SKM-1 treated with dmso at 0.1 percent for 144 hours (cell line): ENCODE measurements at regions not wholly inside any gene's neighbourhood (a gene's known extent, or its start where the extent isn't known, plus 50 kb on each side); places are given as distances from the start of the nearest gene placed in this dataset.
"Not testable (repeated sequence)": the region's sequence is repeated elsewhere in the genome, so short reads cannot be mapped to it uniquely, and the experiment has no call there.

ENCODE experiments used
- DNase-seq: peaks from one replicate; lab custom pipeline; 2025; ENCODE audit not compliant: unreplicated experiment; lab: John Stamatoyannopoulos, UW

DNA sequence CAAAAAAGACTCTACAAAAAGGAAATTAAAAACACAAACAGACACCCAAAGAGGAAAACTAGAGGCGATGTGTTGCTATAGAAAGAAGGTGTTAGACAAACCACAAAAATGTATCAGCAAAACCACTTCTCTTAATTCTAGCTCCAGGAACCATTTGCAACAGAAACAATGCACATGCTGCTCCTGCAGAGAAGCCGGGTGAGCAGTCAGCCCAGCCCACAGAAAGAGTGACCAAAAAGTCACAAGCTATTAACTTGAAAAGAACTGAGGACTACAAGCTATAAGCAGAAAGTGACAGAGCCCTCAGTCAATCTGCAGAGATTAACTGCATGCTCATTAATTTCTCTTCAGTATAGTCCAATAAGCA lies 96.2 kb upstream of the KLHL13 start:
- peak; percentile 20 for DNase-seq

DNA sequence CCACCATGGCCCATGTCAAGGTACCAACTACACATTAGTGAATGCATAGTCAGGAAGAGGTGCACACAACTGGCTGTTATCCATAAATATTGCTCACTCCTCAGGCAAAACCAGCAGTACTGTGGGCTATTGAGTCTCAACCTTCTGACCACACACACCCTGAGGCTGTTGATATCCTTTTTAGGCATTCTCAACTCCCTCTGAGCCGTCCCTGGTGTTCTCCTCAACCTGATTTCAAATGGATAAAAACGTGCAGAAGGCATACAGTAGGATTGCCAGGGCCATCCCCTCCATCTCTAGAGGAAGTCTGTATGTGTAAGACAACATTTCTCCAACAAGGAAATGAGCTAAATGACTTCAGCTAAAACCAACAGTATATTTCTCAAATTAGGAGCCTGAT lies 98.7 kb upstream of the KLHL13 start:
- no peak for DNase-seq

- no peak for DNase-seq
These were observed 99.5 kb upstream of the KLHL13 start for GRCh38 chrX:118216087-118216486.

DNA sequence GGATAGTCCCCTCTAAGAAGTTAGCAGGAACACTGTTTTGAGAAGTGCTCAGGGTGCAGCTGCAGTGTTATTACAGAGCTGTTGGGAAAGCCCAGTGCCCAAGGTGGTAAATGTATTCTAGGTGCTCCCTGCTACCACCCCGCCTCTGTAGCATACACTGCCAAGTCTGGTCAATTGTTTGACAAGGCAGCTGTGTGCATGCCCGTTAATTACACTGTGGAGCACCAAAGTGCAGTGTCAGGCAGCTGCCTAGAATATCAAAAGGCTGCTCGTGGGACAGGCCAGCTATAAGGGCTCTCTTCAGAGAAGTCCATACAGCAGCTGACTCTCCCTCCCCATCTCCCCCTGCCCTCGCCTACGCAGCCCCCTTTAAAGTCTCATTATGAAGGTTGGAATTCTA lies 99.9 kb upstream of the KLHL13 start:
- no peak for DNase-seq

DNA sequence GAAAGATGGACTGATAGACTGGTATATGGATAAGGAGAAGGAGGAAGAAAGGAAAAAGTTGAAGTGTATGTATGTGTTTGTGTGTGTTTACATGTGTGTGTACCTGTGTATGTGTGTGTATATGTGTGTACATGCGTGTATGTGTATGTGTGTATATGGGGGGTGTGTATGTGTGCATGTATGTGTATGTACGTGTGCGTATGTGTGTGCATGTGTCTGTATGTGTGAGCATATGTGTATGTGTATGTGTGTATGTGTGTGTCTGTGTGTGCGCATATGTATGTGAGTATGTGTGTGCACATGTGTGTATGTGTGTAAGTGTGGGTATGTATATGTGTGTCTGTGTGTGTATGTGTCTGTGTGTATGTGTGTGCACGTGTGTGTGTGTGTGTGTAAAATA lies 101.5 kb upstream of the KLHL13 start:
- DNase-seq, result no peak

DNA sequence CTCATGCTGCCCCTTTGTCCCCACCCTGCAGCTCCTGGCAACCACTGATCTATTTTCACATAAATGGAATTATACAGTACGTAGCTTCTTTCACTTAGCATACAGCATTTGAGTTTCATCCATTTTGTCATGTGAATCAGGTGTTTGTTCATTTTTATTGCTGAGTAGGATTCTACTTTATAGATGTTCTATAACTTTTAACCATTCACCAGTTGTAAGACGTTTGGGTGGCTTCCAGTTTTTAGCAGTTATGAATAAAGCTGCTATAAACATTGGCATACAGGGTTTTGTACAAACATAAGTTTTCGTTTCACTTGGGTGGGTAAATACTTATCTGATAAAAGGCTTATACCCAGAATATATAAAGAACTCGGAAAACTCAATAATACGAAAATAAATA lies 102.3 kb upstream of the KLHL13 start:
- no peak for DNase-seq

- DNase-seq, result no peak
These were observed 103.3 kb upstream of the KLHL13 start for GRCh38 chrX:118219866-118220265.

DNA sequence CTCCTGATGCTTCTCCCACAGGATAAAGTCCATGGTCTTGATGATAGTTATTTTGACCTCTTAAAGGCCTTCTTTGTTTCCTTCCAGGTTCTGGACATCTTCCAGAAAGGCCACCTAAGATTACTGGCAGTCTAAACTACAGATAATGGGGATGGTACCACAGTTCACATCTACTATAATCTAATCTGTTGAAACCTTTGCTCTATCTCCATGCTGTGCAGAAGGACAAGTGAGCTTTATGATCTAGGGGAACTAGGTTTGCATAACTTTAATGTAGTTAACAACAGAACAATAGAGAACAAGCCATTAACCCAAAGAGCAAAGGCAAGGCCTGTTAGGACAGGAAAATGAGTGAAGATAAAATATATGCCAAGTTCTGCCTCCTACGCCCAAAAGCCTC lies 103.9 kb upstream of the KLHL13 start:
- no peak for DNase-seq

DNA sequence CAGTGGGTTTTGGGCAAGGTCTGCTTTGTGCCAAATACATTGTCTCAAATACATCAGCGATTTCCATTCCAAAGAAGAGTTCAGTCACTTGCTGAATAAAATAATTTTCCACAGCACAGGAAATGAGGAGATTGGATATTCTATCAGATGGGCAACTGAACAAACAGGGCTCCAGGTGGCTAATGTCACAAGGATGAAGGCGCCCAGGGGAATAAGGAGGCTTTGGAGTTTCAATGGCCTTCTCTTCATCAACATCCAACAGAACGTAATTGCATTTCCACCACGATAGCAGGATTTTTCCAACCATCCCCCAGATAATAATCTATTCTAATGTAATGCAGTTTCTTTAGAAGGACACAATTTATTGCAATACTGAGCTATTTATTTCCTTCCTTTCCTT lies 104.7 kb upstream of the KLHL13 start:
- no peak for DNase-seq

DNA sequence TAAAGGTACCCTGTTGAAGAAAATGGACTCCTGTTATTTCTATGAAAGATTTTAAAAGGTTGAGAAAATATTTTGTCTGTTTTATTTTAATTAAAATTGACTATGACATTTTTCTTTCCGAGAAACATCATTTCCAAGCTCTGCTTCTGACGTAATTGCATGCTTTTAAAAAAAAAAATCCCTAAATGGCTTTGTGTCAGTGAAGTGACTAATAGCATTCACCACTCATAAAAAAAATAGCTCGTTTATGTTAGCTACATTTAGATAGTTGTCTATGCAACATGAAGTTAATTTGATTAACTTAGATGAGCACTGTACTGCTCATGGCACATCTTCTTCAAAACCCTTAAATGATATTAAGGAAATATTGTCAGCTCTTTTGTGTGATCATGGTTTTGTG lies 105.1 kb upstream of the KLHL13 start:
- DNase-seq, result no peak

DNA sequence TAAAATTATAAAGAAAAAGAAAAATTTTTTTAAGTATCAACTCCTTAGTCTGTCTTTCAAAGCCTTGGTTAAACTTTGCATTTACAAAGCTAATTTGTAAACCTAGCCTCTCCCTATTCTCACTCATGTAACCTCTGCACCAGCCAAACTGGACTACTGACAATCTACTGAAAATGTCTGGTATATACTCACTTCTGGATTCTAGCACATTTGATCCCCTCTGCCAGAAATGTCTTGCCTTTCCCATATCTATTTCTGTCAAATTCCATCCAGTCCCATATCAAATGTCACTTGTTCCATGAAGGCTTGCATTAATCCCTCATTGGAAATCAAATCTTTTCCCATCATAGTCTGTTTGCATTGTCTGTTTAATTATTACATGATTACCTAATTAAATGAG lies 105.8 kb upstream of the KLHL13 start:
- DNase-seq, result no peak

- DNase-seq, result peak; percentile 20
These were observed 109.3 kb upstream of the KLHL13 start for GRCh38 chrX:118225711-118226428.

DNA sequence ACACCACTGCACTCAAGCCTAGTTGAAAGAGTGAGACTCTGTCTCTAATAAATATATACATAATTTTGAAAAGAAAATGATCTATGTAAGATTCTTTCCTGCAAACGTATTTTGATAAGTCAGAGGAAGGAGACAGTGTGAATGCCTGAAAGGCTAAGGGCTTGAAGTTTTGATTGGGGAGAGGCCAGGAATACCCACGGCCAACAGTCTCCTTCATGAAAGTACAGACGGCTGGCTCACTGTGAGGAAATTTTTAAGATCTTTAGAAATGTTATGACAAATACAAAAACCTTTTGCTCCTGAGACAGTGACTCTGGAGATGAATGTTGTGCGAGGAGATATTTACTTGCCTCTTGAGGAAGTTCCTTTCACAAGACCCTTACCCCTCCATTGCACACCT lies 111.4 kb upstream of the KLHL13 start:
- no peak for DNase-seq

- no peak for DNase-seq
These were observed 111.8 kb upstream of the KLHL13 start for GRCh38 chrX:118228456-118228855.

GRCh38 chrX:118231464-118231863 lies 114.4 kb upstream of the WDR44 start:
- no peak for DNase-seq

DNA sequence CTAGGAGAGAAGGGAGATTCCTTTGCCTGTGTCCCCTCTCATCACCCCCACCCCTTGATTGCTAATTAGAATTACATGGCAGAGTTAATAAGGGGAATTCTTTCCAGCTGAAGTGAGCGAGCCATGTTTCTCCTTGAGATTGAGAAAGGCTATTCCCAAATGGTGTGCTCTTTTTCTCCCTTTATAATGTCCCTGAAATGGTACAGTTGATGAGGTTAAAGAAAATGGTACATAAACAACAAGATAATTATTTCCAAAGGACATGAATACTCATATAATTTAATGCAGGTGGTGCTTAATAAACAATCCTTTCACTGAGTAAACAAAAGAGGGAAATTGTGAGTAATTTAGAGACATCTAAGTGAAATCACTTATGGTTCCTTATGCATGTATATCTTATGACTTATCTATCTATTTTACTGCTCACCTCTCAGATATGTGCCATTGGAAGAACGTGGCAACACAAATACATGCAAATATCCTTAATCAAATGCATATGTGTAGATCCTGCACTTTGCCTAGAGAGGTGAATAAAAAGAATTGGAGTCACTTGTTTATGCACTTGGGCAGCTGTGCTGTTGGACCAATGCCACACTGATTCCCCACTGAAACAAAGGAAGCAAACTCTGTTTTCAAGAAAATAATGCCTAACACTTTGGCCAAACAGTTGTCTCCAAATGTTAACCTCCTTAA lies 106.6 kb upstream of the WDR44 start:
- DNase-seq, result no peak

- DNase-seq, result no peak
These were observed 105.8 kb upstream of the WDR44 start for GRCh38 chrX:118239913-118240698.

DNA sequence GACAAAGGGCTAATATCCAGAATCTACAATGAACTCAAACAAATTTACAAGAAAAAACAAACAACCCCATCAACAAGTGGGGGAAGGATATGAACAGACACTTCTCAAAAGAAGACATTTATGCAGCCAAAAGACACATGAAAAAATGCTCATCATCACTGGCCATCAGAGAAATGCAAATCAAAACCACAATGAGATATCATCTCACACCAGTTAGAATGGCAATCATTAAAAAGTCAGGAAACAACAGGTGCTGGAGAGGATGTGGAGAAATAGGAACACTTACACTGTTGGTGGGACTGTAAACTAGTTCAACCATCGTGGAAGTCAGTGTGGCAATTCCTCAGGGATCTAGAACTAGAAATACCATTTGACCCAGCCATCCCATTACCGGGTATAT lies 98.9 kb upstream of the WDR44 start:
- DNase-seq, result not testable (repeated sequence)

- no peak for DNase-seq
These were observed 96.8 kb upstream of the WDR44 start for GRCh38 chrX:118249146-118249545.

DNA sequence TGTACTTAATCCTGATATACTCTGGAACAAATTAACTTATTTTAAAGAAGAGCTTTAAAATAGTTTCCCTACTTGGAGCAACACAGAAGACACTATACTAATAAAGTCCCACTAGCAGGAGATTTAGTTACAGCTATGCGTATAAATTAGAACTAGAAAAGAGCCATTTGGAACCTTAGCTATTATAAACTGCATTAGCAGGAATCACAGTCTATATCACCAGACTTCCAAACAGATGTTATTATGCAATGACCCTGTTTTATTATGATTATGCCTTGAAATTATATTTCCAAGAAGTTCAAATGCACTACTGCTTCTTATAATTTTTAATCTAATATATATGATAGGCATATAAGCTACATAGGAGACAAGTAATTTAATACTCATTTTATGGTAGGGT lies 95.5 kb upstream of the WDR44 start:
- no peak for DNase-seq

DNA sequence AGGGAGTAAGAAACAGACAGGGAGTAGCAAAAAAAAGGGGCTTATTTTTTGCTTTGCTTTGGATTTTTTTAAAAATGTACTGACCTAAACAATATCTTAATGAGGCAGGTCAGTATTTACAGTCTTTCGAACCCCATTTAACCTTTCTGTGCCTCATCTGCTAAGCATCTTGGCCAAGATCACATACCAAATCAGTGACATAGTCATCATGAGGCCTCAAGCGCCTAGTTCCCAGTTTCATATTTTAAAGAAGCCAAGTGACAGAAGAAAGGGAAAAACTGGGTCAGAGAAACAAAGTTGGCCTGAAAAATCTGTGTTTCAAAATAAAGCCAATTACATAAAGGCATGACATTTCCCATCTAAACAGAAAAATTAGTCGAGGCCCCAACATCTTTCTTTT lies 94.6 kb upstream of the WDR44 start:
- no peak for DNase-seq

DNA sequence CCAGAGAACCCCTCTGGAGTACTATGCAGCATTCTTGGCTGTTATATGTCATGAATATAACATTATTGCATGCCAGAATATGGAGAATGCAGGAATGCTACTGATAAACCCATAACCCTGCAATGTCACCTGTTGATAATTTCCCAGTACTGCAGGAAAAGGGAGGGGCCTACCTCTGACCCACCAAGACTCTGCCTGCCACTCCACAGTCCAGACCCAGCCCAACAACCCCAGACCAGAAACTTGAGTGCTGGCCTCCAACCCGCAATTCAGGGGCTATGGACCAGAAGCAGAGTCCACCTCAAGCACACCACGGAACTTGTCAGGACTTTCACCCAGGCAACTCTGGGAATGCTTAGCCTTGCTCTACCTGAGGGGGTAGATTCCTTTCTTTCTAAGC lies 92.9 kb upstream of the WDR44 start:
- no peak for DNase-seq
